Sigmoid colon (tissue), 4 donors: ENCODE measurements at regions not wholly inside any gene's neighbourhood (a gene's known extent, or its start where the extent isn't known, plus 50 kb on each side); places are given as distances from the start of the nearest gene placed in this dataset.

Experiments
- POLR2A ChIP-seq, 2 donors: fragments of 450-650 bp; IDR thresholded peaks; one replicate each; pipeline ENCODE4 v1.6.1; 2016; ENCODE audit warnings: antibody characterized with exemption in 2 of 2, mild to moderate bottlenecking in 2 of 2, moderate library complexity in 2 of 2
- POLR2AphosphoS5 ChIP-seq, 4 donors: sonication (generic); formaldehyde crosslinking; IDR thresholded peaks; one replicate each; pipeline ENCODE4 v1.6.1; 2017; ENCODE audit warnings: antibody characterized with exemption in 4 of 4

DNA sequence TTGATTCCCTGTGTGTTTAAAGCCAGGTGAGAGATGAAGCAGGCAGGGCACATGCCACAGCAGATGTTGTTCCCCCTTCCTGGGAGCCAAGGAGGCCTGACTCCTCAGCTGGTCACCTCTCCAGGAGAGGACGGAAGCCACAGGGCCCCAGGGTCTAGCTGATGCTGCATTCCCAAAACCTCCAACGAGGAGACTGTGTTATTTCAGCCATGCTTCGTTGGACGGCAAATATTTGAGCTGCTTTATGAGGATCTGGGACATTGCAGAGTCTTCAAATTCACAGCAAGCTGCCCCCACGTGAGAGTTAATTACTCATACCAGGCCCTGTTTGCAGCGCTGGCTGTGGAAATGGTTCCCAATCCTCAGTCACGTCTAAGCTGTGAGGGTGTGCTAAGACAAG, 85.3 kb downstream of the CDC7 start:
- no peak for TF ChIP-seq POLR2AphosphoS5 (IDR thresholded peaks at IDR 0.05)
- no peak for TF ChIP-seq POLR2A (IDR thresholded peaks at IDR 0.05)
